ENCODE measurements at regions not wholly inside any gene's neighbourhood (a gene's known extent, or its start where the extent isn't known, plus 50 kb on each side); places are given as distances from the start of the nearest gene placed in this dataset.
A peak's percentile ranks its signal among the peaks of the same experiment; 100 is the strongest.

DNA sequence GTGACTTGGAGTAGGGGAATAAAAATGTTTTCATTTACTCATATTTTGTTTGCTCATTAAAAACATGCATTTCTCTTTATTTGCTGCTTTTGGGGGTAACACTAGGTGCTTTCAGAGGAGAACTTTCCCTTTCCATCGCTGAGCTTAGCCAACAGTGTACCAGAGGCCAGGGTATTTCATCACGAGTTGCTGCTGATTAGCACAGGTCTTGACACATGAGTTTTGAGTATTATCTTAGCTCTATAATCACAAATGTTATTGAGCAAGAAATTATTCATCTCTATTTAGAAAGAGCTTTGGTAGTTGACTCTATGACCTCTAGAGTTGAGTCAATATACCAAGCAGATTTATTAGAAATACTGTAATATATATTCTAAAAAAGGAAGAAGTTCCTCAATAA lies 375.9 kb downstream of the NXPH1 start:
- no peak overlapping the region for H3K27ac ChIP-seq
- TF ChIP-seq, protein P1, sequence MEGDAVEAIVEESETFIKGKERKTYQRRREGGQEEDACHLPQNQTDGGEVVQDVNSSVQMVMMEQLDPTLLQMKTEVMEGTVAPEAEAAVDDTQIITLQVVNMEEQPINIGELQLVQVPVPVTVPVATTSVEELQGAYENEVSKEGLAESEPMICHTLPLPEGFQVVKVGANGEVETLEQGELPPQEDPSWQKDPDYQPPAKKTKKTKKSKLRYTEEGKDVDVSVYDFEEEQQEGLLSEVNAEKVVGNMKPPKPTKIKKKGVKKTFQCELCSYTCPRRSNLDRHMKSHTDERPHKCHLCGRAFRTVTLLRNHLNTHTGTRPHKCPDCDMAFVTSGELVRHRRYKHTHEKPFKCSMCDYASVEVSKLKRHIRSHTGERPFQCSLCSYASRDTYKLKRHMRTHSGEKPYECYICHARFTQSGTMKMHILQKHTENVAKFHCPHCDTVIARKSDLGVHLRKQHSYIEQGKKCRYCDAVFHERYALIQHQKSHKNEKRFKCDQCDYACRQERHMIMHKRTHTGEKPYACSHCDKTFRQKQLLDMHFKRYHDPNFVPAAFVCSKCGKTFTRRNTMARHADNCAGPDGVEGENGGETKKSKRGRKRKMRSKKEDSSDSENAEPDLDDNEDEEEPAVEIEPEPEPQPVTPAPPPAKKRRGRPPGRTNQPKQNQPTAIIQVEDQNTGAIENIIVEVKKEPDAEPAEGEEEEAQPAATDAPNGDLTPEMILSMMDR (conservative IDR thresholded peaks at IDR 0.05) = no peak

DNA sequence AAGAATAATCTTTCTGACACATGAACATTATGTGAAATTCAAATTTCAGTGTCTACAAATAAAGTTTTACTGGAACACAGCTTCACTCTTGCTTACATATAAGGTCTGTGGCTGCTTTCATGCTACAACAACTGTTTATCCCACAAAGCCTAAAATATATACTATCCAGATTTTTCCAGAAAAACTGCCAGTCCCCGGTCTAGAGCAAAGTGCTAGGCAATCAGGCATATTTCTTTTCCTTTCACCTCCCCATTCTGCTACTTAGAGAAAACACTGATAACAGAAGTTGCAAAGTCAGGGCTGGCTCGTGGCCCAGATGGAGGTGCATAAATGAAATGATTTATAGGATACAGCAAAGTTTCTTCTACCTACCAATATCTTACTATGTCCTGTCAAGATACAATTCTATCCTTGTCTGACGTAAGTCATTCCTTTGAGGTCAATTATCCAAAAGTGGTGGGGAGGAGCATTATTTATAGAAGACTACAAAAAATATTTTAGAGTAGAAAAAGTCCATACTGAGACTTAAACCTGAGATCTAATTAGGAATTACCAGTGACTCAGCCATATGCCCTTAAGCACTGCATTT lies 384.1 kb downstream of the NXPH1 start:
- TF ChIP-seq, protein P1 (conservative IDR thresholded peaks at IDR 0.05) = no peak
- no peak overlapping the region for H3K27ac ChIP-seq

DNA sequence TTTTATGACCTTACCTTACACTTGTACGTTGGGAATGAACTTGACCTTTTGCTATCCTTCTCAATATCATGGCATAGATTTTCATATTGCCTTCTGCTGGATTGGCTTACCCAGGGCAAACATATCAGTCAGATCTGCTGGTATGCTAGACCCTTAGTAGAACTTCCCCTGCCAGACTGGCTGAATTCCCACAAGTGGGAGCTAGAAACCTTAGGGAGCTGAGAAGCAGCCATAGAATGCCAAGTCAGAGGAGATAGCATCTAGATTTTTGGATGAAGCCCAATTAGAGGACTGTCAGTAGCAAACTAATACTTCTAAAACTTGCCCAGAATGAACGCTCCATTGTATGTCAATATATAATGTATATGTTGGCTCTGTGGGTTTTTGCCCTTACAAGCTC lies 385.0 kb downstream of the NXPH1 start:
- no peak overlapping the region for H3K27ac ChIP-seq
- TF ChIP-seq, protein P1 (conservative IDR thresholded peaks at IDR 0.05) = no peak

DNA sequence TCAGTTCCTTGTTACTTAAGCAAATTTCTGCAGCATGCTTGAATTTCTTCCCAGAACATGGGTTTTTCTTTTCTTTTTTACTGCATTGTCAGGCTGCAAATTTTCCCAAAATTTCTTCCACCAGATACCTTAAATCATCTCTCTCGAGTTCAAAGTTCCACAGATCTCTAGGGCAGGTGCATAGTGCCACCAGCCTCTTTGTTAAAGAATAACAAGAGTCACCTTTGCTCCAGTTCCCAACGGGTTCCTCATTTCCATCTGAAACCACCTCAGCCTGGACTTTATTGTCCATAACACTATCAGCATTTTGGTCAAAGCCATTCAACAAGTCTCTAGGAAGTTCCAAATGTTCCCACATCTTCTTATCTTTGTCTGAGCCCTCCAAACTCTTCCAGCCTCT lies 389.2 kb downstream of the NXPH1 start:
- TF ChIP-seq, protein P1 (conservative IDR thresholded peaks at IDR 0.05) = no peak
- no peak overlapping the region for H3K27ac ChIP-seq

DNA sequence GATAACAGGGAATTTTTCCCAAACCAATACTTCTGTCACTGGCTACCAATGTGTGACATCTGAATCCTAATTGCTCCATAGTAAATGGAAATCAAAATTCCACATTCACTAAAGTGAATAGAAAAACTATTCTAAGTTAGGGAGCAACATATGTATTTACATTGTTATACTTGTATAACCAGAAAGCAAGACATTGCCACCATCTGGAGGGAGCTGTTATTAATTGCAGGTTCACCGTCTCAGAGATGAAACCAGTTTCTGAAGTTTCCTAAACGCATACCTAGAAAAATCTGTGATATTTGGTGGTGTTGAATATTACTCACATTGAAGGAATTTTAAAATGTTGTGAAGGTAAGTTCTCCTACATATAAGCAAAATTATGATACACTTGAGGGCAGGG lies 390.1 kb downstream of the NXPH1 start:
- TF ChIP-seq, protein P1 (conservative IDR thresholded peaks at IDR 0.05) = peak; percentile 68
- no peak overlapping the region for H3K27ac ChIP-seq

DNA sequence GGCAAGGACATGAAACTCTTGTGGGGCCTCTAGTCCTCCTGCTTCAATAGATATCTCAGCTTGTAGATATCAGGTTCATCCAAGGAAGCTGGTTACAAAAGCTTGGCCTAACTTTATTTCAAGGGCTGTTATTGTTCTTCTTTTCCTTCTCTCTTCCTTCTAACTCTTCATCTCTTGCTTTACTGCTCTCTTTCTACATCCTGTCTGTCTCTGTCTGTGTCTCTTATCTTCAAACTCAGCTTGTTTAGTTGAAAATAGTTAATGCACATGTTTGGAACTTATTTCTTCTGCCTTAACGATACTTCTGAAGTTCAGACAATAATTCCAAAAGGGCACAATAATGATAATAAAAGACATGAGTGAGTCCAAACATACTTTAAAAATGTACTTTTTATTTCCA lies 393.9 kb downstream of the NXPH1 start:
- TF ChIP-seq, protein P1 (conservative IDR thresholded peaks at IDR 0.05) = no peak
- H3K27ac ChIP-seq = no peak overlapping the region

DNA sequence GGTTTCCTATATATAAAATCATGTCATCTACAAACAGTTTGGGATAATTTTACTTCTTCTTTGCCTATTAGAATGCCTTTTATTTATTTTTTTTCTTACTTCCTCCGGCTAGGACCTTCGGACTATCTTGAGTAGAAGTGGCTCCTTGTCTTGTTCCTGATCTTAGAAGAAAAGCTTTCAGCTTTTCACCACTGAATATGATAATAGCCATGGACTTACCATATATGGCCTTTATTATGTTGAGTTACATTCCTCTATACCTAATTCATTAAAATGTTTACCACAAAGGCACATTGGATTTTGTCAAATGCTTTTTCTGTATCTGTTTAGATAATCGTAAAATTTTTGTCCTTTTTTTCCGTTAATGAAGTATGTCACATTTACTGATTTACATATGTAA lies 395.7 kb downstream of the NXPH1 start:
- TF ChIP-seq, protein P1 (conservative IDR thresholded peaks at IDR 0.05) = no peak
- no peak overlapping the region for H3K27ac ChIP-seq
